Hippocampal formation (tissue), 2 donors: ENCODE measurements at regions not wholly inside any gene's neighbourhood (a gene's known extent, or its start where the extent isn't known, plus 50 kb on each side); places are given as distances from the start of the nearest gene placed in this dataset.
A peak's percentile ranks its signal among the peaks of the same experiment; 100 is the strongest.
"Not testable (repeated sequence)": the region's sequence is repeated elsewhere in the genome, so short reads cannot be mapped to it uniquely, and the experiment has no call there.

Experiments used
- DNase-seq, 2 donors: peaks; one replicate each; lab custom pipeline; 2025; lab: John Stamatoyannopoulos, UW

DNA sequence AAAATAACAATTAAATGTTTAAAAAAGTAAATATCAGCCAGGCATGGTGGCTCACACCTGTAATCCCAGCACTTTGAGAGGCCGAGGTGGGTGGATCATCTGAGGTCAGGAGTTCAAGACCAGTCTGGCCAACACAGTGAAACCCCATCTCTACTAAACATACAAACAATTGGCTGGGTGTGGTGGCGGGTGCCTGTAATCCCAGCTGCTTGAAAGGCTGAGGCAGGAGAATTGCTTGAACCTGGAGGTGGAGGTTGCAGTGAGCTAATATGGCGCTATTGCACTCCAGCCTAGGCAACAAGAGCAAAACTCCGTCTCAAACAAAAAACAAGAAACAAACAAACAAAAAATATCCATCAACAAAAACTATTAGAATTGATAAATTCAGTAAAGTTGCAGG is 77.5 kb downstream of the SNX5 start:
- DNase-seq: not testable (repeated sequence)

DNA sequence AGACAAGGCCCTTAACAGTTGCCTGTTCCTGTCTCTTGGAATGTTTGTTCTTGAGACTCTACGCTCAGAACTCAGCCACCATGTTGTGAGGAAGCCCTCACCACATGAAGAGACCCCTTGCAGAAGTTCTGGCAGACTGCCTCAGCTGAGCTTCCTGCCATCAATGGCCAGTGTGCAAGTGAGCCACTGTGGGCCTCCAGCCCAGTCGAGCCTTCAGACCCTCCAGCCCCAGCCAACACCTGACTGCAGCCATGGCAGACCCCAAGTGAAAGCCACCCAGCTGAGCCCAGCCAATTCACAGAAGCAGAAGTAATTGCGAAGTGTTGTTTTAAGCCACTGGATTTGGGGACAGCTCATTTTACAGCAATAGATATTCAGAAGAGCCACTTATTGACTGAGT is 78.3 kb downstream of the SNX5 start:
- no peak for DNase-seq

DNA sequence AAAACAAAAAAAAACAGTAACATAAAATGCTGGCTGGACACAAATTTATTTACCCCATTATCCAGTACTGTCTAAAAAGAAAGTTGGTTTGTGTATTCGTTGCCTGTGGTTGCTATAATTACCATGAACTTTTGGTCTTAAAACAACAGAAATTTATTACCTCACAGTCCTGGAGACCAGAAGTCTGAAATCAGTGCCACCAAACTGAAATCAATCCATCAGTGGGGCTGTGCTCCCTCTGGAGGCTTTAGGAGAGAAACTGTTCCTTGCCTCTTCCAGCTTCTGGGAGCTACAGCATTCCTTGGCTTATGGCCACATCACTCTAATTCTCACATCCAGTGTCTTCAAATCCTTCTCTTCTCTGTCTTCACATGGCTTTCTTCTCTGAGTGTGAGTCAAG is 79.4 kb downstream of the SNX5 start:
- no peak for DNase-seq

DNA sequence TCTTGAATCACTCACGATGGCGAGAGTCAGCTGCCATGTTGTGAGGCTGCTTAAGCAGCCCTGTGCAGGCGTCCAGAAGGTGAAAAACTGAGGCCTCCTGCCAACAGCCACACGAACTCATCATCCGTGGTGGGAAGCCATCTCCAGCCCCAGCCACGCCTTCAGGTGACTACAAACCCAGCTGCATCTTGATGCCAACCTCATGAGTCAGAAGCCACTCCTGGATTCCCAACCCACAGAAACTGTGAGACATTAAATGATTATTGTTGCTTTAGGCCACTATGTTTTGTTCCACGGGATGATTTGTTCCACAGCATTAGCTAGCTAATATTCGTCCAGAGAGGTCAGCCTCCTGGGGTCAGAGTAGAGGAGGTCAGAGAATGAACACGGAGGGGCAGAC is 80.5 kb downstream of the SNX5 start:
- DNase-seq: no peak

DNA sequence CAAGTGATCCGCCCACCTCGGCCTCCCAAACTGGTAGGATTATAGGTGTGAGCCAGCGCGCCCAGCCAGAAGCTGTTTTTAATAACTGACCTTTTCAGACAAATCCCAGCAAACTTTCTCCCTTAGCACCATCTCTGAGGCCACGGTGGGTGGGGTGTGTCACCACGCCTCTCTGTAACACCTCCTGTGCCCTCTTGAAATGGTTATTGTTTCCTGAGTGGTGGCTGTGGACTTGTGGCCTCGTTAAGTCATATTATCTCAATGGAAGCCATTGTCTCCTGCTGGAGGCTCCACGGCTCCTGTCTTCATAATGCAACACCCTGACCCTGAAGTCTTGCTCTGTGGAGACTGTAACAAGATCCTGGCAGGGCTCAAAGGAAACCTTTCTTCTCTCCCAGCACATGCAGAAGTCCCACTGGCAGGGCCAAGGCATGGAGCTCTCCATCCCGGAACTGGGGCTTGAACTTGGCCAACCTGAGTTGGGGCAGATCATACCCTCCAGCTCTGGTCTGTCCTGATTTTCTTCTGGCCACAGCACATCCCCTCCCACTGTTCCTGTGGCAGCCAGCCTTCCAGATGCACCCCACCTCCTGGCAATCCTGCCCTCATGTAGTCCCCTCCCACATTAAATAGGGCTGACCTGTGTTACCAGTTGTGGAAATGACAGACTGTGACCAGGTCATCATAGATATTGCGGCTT is 81.1 kb downstream of the SNX5 start:
- no peak for DNase-seq

DNA sequence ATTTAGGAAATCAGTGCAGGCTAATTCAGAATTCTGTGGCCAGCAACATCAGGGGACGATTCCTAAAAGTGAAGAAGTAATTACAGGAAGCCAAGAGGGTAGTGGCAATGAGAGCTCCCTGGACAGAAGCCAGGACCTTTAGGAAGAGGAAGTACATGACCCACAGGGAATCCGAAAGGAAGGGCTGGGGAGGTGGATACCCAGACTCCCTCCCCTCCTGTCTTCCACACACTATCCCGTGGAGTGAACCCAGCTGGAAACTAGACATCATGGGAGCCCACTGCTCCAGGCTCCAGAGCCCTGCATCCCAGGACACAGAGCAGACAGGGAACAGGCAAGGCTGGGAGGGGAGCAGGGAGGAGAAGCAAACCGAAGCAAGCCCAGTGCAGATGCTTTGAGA is 83.0 kb downstream of the SNX5 start:
- DNase-seq: no peak

DNA sequence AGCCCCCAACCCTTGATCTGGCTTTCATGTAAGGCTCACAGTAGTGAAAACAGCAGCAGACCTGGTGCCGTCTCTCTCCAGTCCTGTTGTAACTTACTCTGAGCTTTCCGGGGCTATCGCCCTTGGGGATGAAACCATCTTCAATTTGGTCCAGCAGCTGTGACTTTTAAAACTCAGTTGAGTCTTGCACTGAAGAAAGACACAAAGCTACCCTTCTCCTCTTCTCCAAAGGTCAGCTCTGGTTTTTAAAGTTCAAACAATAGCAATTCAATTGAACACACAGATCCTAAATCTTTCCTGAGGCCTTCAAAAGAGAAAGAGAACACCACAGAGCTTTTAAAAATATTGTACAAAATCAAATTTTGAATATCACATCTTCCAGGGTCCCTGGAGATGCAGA is 83.5 kb downstream of the SNX5 start:
- no peak for DNase-seq

DNA sequence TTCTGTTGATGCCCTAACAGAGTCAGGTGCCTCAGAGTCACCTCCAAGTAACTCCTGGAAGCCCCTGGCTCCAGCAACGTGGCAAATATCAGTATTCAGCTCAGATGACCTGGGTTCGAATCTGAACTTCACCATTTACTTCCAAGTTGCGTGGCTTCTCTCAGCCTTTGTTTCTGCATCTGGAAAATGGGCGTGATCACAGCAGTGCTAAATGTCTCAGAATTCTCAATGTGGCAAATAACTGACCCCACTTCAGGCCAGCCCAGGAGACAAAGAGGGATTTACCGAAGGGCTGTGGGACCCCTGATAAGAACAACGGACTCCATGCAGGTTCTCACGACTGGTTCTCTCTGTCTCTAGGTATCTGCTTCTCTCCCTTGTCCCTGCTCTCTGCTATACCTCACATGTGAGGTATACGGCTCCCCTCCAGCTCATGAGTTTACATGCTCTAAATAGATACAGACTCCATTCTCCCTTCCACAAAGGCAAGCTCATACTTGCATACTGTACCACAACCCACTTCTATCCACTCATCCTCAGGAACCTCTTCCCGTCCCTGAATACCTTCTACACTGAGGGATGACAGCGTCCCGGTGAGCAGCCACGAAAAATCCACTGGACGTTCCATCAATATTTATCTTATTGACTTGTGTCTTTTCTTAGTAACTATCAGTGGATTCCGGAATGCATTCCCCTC is 84.1 kb downstream of the SNX5 start:
- no peak for DNase-seq

DNA sequence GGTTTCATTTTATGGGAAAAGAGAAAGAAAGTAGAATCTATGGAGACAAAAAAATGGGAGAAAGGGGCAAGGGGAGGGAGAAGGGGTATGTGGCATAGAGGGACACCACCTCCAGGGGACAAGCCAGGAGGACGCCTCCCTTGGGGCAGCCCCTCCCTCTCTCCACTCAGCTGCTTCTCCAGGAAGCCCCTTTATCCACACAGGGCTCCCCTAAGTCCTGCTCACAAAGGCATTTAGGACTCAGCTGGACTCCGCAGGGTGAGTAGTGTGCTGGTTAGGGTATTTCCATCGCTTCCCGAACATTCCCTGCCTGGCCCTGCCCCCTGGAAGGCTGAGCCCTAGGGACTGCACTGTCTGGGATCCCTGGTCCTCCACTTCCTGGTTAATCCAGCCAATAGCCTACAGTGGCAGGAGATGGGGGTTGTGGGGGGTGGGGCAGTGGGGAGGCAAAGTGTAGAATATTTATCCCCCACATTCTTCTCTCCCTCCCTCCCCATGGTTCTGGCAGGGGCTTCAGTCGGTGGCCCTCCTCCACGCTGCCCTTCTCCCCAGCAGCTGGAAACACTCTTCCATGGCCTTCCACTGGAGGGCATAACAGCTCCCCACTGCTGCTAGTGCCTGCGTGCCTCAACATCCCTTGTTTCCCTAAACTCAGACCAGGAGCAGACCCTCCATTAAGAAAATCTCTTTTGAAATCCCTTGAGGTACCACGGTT is 84.8 kb downstream of the SNX5 start:
- DNase-seq: no peak

DNA sequence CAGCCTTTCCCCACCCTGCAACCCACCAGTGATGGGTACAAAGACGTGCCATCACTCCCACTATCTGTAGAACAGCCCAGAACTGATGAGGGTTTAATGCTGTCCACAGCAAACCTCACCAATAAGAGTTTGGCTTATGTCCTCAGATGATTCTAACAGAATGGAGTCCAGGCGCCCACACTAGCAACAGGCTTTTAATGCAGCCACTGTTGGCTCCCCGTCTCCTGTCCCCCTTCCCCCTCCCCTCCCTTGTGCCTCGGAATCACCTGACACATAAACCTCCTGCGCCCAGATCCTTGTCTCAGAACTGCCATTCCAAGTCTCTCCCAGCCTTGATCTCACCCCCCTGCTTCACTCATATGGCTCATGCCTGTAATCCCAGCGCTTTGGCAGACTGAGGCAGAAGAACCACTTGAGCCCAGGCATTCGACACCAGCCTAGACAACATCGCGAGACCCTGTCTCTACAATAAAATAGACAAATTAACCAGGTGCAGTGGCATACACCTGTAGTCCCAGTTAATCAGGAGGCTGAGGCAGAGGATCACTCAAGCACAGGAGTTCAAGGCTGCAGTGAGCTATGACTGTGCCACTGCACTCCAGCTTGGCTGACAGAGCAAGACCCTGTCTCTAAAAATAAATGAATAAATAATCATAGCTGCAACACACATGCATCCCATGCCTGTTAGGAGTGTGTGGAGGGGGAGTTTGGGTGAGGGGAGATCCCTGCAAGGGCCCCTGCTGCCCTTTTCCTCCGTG is 85.6 kb downstream of the SNX5 start:
- no peak for DNase-seq

DNA sequence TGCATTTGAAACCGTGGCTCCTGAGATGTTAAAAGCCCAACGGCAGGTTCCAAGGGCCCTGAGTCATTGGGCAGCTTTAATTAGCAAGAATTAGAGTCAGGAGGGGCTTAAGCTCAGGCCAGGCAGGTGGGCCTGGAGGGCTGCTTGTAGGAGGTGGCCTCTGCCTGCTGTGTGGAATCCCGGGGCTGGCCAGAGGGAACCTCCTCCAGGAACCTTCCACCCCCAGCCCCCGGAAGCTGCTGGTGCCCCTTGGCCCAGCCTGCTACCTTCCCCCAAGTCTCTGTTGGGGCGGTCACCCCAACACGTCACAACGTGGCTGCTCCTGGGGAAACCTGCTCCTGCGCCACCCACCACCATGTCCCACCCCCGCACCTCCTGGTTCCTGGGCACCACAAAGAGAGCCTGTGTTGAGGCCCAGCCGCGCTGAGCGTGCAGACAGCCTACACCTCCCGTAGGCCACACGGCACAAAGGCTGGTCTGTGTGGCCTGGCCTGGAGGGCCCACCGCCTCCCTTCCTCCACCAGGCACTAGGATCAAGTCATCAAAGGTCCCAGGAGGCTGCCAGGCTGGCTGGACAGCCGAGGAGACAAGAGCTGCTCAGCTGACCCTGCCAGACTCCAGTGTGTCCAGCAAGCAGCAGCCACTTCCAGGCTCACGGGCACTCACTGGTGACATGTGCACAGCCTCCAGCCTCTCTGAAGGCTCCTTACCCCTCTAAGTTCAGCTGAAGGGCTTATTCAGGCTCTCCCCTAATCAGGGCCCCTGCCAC is 86.3 kb downstream of the SNX5 start:
- peak in 1 of 2 donors; percentile 54 for DNase-seq

DNA sequence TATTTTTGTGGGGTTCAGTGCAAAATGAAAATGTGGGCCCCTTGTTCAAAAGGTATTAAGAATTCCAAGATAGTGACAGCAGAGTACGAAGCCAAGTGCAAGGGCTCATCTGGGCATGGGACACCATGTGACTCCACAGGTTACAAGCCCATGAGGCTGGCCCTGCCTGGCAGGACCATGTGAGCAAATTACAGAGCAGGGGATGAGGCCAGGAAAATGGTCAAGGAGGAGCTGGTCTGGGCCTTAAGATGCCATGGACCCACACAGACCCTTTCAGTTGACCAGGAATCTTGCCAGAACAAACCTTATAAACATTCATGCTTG is 86.9 kb downstream of the SNX5 start:
- DNase-seq: no peak

DNA sequence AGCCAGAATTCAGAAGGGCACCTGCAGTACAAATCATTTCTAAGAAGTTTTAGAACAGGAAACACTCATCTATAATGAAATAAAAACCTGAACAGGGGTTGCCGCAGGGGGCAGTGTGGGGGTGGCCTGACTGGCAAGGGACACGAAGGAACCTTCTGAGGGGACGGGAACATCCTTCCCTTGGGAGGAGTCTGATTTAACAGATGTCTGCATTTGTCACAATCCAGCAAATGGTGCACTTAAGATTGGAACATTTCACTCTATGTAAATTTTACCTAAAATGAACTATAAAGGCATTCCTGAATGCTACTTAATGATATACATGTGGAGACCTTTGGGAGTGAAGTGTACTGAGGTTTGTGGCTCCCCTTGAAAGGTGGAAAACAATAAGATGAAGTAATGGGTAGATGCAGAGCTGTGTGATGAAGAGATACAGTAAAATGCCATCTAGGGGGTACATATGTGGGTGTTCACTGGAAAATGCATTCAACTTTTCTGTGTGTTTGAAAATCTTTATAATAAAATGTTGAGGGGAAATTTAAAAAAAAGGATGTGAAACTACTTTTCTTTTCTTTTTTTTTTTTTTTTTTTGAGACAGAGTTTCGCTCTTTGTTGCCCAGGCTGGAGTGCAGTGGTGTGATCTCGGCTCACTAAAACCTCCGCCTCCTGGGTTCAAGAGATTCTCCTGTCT is 89.5 kb downstream of the SNX5 start:
- DNase-seq: no peak

DNA sequence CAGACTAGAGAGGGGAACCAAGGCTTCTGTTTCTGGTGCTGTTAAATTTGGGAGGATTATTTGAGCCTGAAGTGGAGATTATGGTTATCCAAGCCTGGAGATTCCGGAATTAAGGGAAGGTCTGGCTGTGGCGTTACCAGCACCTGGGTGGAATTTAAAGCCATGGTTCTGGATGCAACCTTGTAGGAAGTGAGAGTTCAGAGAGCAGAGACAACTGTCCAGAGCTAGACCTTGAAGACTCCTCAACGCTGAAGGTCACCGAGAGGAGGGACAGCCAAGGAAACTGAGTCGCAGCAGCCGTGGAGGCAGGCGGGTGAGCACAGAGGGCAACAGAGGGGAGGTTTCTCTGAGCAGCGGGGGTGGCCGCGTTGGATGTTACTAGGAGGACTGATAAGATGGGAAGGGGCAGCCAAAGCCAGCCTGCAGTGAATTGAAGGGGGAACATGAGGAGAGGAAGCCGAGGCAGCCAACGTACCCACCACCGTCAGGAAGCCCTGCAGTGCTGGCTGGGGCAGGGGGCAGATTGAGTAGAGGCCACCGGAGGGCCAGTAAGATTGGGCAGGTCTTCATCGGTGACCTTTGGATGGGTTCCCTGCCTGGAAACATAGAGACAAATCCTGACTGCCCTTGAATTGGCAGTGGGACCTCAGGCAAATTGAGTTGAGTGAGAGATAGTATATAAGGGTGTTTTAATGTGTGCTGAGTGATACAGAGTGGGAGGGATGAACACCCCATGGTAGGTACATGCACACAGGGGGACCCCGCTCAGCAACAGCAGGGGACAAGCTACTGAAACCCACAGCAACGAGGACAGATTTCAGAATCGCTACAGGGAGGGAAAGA is 90.3 kb downstream of the SNX5 start:
- DNase-seq: no peak

DNA sequence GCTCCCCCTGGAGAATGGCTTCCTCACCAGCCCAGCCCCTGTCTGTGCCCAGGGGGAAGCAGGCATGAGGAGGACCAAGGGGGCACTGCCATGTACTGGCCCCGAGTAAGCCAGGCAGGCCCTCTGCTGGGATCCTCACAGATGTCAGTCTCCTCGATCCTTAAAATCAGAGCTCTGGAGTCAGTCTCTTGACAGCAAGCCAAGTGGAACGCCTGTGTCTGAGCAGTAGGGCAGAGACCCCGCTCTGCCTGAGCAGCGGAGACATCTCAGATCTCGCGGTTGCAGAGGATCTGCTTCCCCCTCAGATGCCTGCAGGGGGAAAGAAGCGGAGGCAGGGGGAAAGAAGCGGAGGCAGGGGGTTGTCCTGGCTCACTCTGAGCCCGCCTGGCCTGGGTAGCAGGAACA is 92.6 kb downstream of the SNX5 start:
- DNase-seq: no peak

DNA sequence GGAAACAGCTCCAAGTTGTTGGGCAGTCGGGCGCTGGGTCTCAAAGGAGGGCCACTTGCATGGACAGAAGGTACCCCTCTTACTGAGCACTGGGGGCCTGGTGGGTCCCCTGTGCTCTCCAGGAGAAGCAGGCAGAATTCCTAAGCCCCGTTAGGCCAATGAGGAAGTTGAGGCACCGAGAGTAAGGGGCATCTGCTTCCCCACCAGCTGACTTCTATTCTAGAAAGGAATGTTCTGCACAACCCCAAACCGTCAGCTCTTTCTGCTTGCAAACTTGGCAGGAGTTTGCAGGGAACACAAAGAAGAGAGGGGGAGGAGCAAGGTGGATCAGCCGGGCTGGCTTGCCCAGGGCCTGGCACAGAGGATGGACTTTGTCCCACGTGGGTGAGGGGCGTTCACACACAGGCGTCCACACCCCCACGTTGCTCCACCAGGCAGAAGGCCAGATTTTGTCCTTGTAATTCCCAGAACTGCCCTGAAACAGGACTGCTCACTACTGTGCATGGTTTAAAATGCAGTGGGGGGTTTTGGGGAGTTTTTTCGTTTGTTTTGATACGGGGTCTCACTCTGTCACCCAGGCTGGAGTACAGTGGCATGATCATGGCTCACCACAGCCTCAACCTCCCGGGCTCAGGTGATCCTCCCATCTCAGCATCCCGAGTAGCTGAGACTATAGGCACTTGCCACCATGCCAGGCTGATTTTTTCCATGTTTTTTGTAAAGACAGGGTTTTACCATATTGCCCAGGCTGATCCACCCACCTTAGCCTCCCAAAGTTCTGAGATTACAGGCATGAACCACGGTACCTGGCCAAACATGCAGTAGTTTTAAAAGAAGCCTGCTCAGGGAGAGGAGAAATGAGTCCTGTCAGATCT is 93.3 kb downstream of the SNX5 start:
- peak; percentile 49 to 51 for DNase-seq

DNA sequence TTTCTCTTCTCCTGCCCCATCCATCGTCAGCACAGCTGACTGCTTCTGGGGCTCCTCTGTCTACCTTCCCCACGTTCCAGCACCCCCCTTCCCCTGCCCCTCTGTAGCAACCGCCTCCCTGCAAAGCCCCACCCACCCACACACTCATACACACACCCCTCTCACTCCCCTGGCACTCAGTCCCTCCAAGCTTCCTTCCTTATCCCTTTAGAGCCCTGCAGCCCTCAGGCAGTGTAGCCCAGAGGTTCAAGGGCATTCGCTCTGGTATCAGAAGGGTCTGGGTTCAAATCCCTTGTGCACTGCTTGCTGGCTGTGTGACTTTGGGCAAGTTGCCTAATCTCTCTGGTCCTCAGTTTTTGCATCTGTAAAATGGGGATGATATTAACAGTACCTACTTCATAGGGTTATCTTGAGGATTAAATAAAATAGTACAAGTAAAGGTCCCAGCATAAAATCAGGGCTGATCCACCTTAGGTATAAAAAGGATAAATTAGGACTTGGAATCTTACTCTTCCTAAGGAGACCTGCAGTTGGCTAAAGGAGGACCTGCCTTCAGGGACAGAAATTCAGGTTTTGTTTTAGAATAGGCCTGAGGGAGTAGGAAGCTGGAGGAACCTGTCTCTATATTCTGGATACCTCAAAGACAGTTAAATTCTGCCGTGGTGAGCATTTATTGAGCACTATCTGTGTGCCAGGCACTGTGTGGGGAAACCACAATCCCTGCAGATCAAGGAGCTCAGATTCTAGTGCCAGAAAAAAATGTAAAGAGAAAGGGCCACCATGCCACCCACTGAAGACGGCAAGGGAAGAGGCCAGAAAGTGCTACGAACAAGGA is 94.1 kb downstream of the SNX5 start:
- DNase-seq: no peak
